Ishikawa (cell line): ENCODE measurements at regions not wholly inside any gene's neighbourhood (a gene's known extent, or its start where the extent isn't known, plus 50 kb on each side); places are given as distances from the start of the nearest gene placed in this dataset.

Source experiments
- CEBPB ChIP-seq: IDR thresholded peaks from 2 replicates; pipeline ENCODE4 v1.6.1; 2012
- CREB1 ChIP-seq: IDR thresholded peaks from 2 replicates; pipeline ENCODE4 v1.6.1; 2012; ENCODE audit warnings: low read depth
- EGR1 ChIP-seq: IDR thresholded peaks from 2 replicates; pipeline ENCODE4 v1.6.1; 2012
- EP300 ChIP-seq: IDR thresholded peaks from 2 replicates; pipeline ENCODE4 v1.6.1; 2012; ENCODE audit warnings: borderline replicate concordance
- FOXM1 ChIP-seq: IDR thresholded peaks from 2 replicates; pipeline ENCODE4 v1.6.1; 2012; ENCODE audit warnings: low read depth, borderline replicate concordance
- MAX ChIP-seq: IDR thresholded peaks from 2 replicates; pipeline ENCODE4 v1.6.1; 2012
- NFIC ChIP-seq: IDR thresholded peaks from 2 replicates; pipeline ENCODE4 v1.6.1; 2012
- RAD21 ChIP-seq: IDR thresholded peaks from 2 replicates; pipeline ENCODE4 v1.6.1; 2012; ENCODE audit warnings: low read depth
- TAF1 ChIP-seq: IDR thresholded peaks from 2 replicates; pipeline ENCODE4 v1.6.1; 2012; ENCODE audit warnings: low read depth, mild to moderate bottlenecking
- TCF12 ChIP-seq: IDR thresholded peaks from 2 replicates; pipeline ENCODE4 v1.6.1; 2012; ENCODE audit warnings: low read depth
- TEAD4 ChIP-seq: IDR thresholded peaks from 2 replicates; pipeline ENCODE4 v1.6.1; 2012
- YY1 ChIP-seq: IDR thresholded peaks from 2 replicates; pipeline ENCODE4 v1.6.1; 2012; ENCODE audit warnings: low read depth
- ZBTB7A ChIP-seq: IDR thresholded peaks from 2 replicates; pipeline ENCODE4 v1.6.1; 2012; ENCODE audit warnings: low read depth
- TF ChIP-seq, protein P1 (sequence below): IDR thresholded peaks from 2 replicates; pipeline ENCODE4 v1.6.1; 2012; ENCODE audit warnings: low read depth, mild to moderate bottlenecking
- TF ChIP-seq, protein P2 (sequence below): IDR thresholded peaks from 2 replicates; pipeline ENCODE4 v1.6.1; 2012

DNA sequence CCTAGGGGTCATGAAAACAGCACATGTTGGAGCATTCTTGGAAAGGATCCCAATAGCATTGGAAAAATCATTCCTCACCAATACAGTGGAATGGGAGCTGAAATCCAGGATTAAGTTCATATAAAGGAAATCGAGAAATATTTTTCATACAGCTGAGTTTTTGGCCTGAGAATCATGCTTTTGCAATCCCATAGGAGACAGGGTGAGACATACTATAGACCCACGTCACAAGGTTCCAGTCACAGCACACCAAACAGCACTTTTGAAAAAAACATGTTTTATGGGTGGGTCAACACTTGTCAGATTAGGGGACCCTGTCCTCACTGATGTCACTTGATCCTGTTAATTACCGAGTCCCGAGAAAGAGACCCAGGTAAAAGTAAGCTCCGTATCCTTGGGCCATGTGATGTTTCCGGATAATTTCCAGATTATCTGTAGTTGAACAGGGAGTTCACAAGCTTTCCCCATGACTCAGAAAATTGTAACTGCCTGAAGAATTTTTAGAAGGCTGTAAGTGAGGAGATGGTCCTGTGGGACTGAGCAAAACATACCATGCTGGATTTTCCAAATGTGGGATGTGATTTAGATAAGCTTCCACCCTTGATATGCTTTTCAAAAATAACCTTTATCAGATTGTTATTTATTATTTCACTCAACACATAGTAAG is 80.9 kb upstream of the TLR3 start:
- TF ChIP-seq, protein P1, sequence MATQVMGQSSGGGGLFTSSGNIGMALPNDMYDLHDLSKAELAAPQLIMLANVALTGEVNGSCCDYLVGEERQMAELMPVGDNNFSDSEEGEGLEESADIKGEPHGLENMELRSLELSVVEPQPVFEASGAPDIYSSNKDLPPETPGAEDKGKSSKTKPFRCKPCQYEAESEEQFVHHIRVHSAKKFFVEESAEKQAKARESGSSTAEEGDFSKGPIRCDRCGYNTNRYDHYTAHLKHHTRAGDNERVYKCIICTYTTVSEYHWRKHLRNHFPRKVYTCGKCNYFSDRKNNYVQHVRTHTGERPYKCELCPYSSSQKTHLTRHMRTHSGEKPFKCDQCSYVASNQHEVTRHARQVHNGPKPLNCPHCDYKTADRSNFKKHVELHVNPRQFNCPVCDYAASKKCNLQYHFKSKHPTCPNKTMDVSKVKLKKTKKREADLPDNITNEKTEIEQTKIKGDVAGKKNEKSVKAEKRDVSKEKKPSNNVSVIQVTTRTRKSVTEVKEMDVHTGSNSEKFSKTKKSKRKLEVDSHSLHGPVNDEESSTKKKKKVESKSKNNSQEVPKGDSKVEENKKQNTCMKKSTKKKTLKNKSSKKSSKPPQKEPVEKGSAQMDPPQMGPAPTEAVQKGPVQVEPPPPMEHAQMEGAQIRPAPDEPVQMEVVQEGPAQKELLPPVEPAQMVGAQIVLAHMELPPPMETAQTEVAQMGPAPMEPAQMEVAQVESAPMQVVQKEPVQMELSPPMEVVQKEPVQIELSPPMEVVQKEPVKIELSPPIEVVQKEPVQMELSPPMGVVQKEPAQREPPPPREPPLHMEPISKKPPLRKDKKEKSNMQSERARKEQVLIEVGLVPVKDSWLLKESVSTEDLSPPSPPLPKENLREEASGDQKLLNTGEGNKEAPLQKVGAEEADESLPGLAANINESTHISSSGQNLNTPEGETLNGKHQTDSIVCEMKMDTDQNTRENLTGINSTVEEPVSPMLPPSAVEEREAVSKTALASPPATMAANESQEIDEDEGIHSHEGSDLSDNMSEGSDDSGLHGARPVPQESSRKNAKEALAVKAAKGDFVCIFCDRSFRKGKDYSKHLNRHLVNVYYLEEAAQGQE, result no peak
- TF ChIP-seq RAD21 (no peak), YY1 (no peak), EGR1 (no peak), CEBPB (no peak), ZBTB7A (no peak), NFIC (no peak), CREB1 (no peak), TEAD4 (no peak), TAF1 (no peak), MAX (no peak), EP300 (no peak), TCF12 (no peak), FOXM1 (no peak)
- TF ChIP-seq, protein P2, sequence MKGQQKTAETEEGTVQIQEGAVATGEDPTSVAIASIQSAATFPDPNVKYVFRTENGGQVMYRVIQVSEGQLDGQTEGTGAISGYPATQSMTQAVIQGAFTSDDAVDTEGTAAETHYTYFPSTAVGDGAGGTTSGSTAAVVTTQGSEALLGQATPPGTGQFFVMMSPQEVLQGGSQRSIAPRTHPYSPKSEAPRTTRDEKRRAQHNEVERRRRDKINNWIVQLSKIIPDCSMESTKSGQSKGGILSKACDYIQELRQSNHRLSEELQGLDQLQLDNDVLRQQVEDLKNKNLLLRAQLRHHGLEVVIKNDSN, result no peak

DNA sequence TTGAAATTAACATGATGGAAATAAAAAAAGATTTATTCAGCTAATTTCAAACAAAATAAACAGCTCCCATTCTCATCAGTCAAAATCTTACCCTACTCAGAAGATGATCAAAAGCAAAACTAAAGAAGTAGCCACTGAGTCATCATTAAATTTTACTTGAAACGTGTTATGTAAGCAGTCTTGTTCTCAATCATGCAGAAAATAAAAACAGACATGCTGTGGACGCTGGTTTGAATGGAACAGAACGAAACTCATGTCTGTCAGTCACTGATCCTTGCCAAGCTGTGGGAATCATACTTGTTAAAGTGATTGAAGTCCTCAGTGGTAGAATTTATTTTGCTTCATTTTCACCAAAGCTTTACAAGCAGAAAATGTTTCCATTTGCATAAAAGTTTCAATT is 77.2 kb upstream of the TLR3 start:
- TF ChIP-seq FOXM1 (no peak), NFIC (no peak), RAD21 (no peak), EP300 (no peak), TAF1 (no peak), TCF12 (no peak), EGR1 (no peak), TEAD4 (no peak), CEBPB (no peak)
- TF ChIP-seq, protein P1, result no peak

DNA sequence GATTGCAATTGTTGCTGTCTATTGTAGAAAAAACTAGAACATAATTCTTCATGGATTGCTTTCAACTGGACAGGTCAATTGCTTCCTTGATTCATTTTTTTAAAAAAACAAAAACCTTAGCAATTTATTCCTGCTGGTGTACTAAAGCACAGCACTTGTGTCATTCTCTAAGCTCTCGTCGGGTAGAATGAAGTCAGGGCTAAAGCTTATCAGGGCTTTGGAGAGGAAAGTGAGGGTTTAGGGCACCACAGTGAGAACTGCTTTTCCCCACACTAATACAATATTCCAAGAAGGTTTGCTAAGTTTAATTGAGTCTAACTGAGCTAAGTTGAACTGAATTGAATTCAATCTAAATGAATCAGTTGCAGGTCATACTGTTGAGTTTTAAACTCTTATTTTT is 76.4 kb upstream of the TLR3 start:
- TF ChIP-seq YY1, result no peak
- no peak for TF ChIP-seq CEBPB
- TF ChIP-seq, protein P2, result no peak
- TF ChIP-seq MAX, result no peak
- no peak for TF ChIP-seq EP300
- TF ChIP-seq TCF12, result no peak
- TF ChIP-seq, protein P1, result no peak
- TF ChIP-seq RAD21, result no peak
- TF ChIP-seq CREB1, result no peak
- TF ChIP-seq EGR1, result no peak
- no peak for TF ChIP-seq ZBTB7A
- TF ChIP-seq NFIC, result no peak
- TF ChIP-seq FOXM1, result no peak
- no peak for TF ChIP-seq TEAD4
- TF ChIP-seq TAF1, result no peak

GRCh38 chr4:185993328-185993973 is 75.5 kb upstream of the TLR3 start:
- TF ChIP-seq CREB1 (no peak), NFIC (no peak), CEBPB (no peak), TEAD4 (no peak), EP300 (no peak), MAX (no peak), RAD21 (no peak), FOXM1 (no peak), TAF1 (no peak), EGR1 (no peak), ZBTB7A (no peak), TCF12 (no peak), YY1 (no peak)
- TF ChIP-seq, protein P2, result no peak
- TF ChIP-seq, protein P1, result no peak
